ENCODE measurements at regions not wholly inside any gene's neighbourhood (a gene's known extent, or its start where the extent isn't known, plus 50 kb on each side); places are given as distances from the start of the nearest gene placed in this dataset.

GRCh38 chr5:175124251-175124813 lies 319.6 kb downstream of the DRD1 start:
- no peak overlapping the region for H3K4me3 Mint-ChIP-seq (ENCODE audit: unreplicated experiment)
- no peaks in the 10 kb centered on the region for H3K36me3 Mint-ChIP-seq (ENCODE audit: low read depth)
- DNase-seq (ENCODE audit: low spot score), result no peak
- H3K27me3 Mint-ChIP-seq (ENCODE audit: low read depth), result no peaks in the 10 kb centered on the region
- H3K27ac Mint-ChIP-seq (ENCODE audit: unreplicated experiment), result no peak overlapping the region
- no peaks in the 10 kb centered on the region for H3K4me1 Mint-ChIP-seq (ENCODE audit: low read depth)
- H3K9me3 Mint-ChIP-seq (ENCODE audit: low read depth), result peaks cover 8% of the 10 kb centered on the region
- TF ChIP-seq CTCF (IDR thresholded peaks at IDR 0.05), result no peak

GRCh38 chr5:175123542-175123941 lies 320.4 kb downstream of the DRD1 start:
- TF ChIP-seq CTCF (IDR thresholded peaks at IDR 0.05), result no peak
- no peak overlapping the region for H3K27ac Mint-ChIP-seq (ENCODE audit: unreplicated experiment)
- H3K27me3 Mint-ChIP-seq (ENCODE audit: low read depth), result peaks cover 3% of the 10 kb centered on the region
- no peaks in the 10 kb centered on the region for H3K36me3 Mint-ChIP-seq (ENCODE audit: low read depth)
- no peaks in the 10 kb centered on the region for H3K4me1 Mint-ChIP-seq (ENCODE audit: low read depth)
- H3K4me3 Mint-ChIP-seq (ENCODE audit: unreplicated experiment), result no peak overlapping the region
- no peak for DNase-seq (ENCODE audit: low spot score)
- H3K9me3 Mint-ChIP-seq (ENCODE audit: low read depth), result peaks cover 8% of the 10 kb centered on the region

- Mint-ChIP-seq H3K4me1 (ENCODE audit: low read depth) (no peaks in the 10 kb centered on the region), H3K36me3 (ENCODE audit: low read depth) (no peaks in the 10 kb centered on the region), H3K27ac (ENCODE audit: unreplicated experiment) (no peak overlapping the region), H3K27me3 (ENCODE audit: low read depth) (peaks cover 3% of the 10 kb centered on the region), H3K9me3 (ENCODE audit: low read depth) (no peaks in the 10 kb centered on the region), H3K4me3 (ENCODE audit: unreplicated experiment) (no peak overlapping the region)
- no peak for TF ChIP-seq CTCF (IDR thresholded peaks at IDR 0.05)
- no peak for DNase-seq (ENCODE audit: low spot score)
These were observed 322.5 kb downstream of the DRD1 start for GRCh38 chr5:175121457-175121856.

GRCh38 chr5:175120412-175120811 lies 323.6 kb downstream of the DRD1 start:
- Mint-ChIP-seq H3K27ac (ENCODE audit: unreplicated experiment) (no peak overlapping the region), H3K4me1 (ENCODE audit: low read depth) (no peaks in the 10 kb centered on the region), H3K9me3 (ENCODE audit: low read depth) (no peaks in the 10 kb centered on the region), H3K27me3 (ENCODE audit: low read depth) (peaks cover 7% of the 10 kb centered on the region), H3K36me3 (ENCODE audit: low read depth) (no peaks in the 10 kb centered on the region), H3K4me3 (ENCODE audit: unreplicated experiment) (no peak overlapping the region)
- no peak for DNase-seq (ENCODE audit: low spot score)
- TF ChIP-seq CTCF (IDR thresholded peaks at IDR 0.05), result no peak

GRCh38 chr5:175118700-175119309 lies 325.2 kb downstream of the DRD1 start:
- TF ChIP-seq CTCF (IDR thresholded peaks at IDR 0.05), result no peak
- H3K4me3 Mint-ChIP-seq (ENCODE audit: unreplicated experiment), result no peak overlapping the region
- H3K4me1 Mint-ChIP-seq (ENCODE audit: low read depth), result no peaks in the 10 kb centered on the region
- no peaks in the 10 kb centered on the region for H3K9me3 Mint-ChIP-seq (ENCODE audit: low read depth)
- no peak for DNase-seq (ENCODE audit: low spot score)
- peaks cover 9% of the 10 kb centered on the region for H3K27me3 Mint-ChIP-seq (ENCODE audit: low read depth)
- no peak overlapping the region for H3K27ac Mint-ChIP-seq (ENCODE audit: unreplicated experiment)
- H3K36me3 Mint-ChIP-seq (ENCODE audit: low read depth), result no peaks in the 10 kb centered on the region
